ENCODE measurements at regions not wholly inside any gene's neighbourhood (a gene's known extent, or its start where the extent isn't known, plus 50 kb on each side); places are given as distances from the start of the nearest gene placed in this dataset.

GRCh38 chr2:10992023-10992791 is 80.5 kb downstream of the KCNF1 start:
- whole genome bisulfite sequencing, 2 donors: 83 to 87% methylated on average over 13 of the region's 14 CpGs
- TF ChIP-seq CTCF (IDR thresholded peaks at IDR 0.05): no peak
- TF ChIP-seq POLR2A (IDR thresholded peaks at IDR 0.05): no peak
- DNase-seq (ENCODE audit: low spot score in 2 of 2): peak in 1 of 2 donors; percentile 66
- intact Hi-C loops (cut with DNase I; ENCODE audit: low total_unique reads): no loop called here
- H3K4me3 ChIP-seq (ENCODE audit: low read depth, poor library complexity, severe bottlenecking): no peak overlapping the region

DNA sequence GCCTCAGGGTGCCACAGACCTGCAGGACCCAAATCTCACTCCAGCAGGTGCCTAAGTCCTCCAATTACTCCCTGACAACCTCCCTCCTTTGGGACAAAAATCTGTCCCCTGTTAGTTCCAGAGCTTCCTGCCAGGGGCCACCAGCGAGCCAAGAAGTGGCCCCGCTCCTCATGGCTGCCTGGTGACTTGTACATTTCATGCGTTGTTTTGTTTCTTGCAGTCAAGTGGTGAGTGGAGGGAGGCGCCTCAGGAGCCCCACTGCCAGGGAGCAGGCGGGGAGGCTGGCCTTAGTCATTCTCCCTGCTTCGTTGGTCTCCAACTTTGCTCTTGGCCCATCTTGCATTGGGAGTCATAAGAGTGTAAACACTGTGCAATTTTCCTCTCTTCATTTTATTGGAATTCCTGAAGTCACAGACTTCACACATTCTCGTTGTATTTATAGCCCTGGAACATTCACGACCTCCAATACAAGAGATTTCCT is 81.3 kb downstream of the KCNF1 start:
- peak in 1 of 2 donors; percentile 65 for DNase-seq (ENCODE audit: low spot score in 2 of 2)
- intact Hi-C loops (cut with DNase I; ENCODE audit: low total_unique reads): no loop called here
- 46 to 54% methylated on average over 8 of the region's 8 CpGs for WGBS, 2 donors

GRCh38 chr2:10995366-10995970 is 83.7 kb downstream of the KCNF1 start:
- DNase-seq (ENCODE audit: low spot score in 2 of 2): peak in 1 of 2 donors; percentile 52

More for the DNA sequence above, 81.3 kb downstream of the KCNF1 start:
- no peak overlapping the region for H3K4me3 ChIP-seq (ENCODE audit: low read depth, poor library complexity, severe bottlenecking)
- TF ChIP-seq POLR2A (IDR thresholded peaks at IDR 0.05): no peak
- no peak for TF ChIP-seq CTCF (IDR thresholded peaks at IDR 0.05)

DNA sequence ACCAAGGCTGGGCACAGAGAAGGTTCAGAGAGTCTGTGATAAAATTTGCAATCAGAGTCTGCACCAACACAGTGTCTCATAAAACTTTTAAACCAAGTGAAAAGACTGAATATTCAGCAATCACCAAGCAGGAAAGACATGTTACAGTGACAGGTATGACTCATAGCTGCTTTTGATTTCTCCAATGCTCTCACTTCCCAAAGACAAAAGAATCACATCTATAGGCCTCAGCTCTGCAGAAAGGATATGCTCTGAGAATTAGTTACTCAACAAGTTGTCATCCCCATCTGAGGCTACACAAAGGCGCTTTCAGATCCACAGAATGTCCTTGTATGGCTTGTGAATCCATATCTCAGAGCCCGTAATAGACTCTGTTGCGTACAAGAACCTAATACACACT is 92.5 kb downstream of the KCNF1 start:
- intact Hi-C loops (cut with DNase I; ENCODE audit: low total_unique reads): no loop called here

More at GRCh38 chr2:10995366-10995970, 83.7 kb downstream of the KCNF1 start:
- TF ChIP-seq POLR2A (IDR thresholded peaks at IDR 0.05): no peak
- no peak for TF ChIP-seq CTCF (IDR thresholded peaks at IDR 0.05)
- no peak overlapping the region for H3K4me3 ChIP-seq (ENCODE audit: low read depth, poor library complexity, severe bottlenecking)
- 85 to 86% methylated on average over 13 of the region's 13 CpGs for WGBS, 2 donors
- intact Hi-C loops (cut with DNase I; ENCODE audit: low total_unique reads): no loop called here

GRCh38 chr2:11005032-11005431 is 93.3 kb downstream of the KCNF1 start:
- H3K4me3 ChIP-seq (ENCODE audit: low read depth, poor library complexity, severe bottlenecking): no peak overlapping the region
- intact Hi-C loops (cut with DNase I; ENCODE audit: low total_unique reads): no loop called here
- DNase-seq (ENCODE audit: low spot score in 2 of 2): no peak
- no peak for TF ChIP-seq CTCF (IDR thresholded peaks at IDR 0.05)
- WGBS, 2 donors: 82 to 90% methylated on average over 5 of the region's 5 CpGs

More for the DNA sequence above, 92.5 kb downstream of the KCNF1 start:
- TF ChIP-seq CTCF (IDR thresholded peaks at IDR 0.05): no peak
- no peak for TF ChIP-seq POLR2A (IDR thresholded peaks at IDR 0.05)
- 89% methylated on average over 3 of the region's 3 CpGs for WGBS, 2 donors
- DNase-seq (ENCODE audit: low spot score in 2 of 2): no peak
- no peak overlapping the region for H3K4me3 ChIP-seq (ENCODE audit: low read depth, poor library complexity, severe bottlenecking)
